SK-N-SH (cell line): ENCODE measurements at regions not wholly inside any gene's neighbourhood (a gene's known extent, or its start where the extent isn't known, plus 50 kb on each side); places are given as distances from the start of the nearest gene placed in this dataset.
A peak's percentile ranks its signal among the peaks of the same experiment; 100 is the strongest.

Experiments
- CTCF ChIA-PET: fragments of 300-600, 350-600 bp; formaldehyde crosslinking; extraction: SDS; loops from one replicate; lab custom pipeline; 2021; lab: Yijun Ruan, JAX
- POLR2A ChIA-PET: fragments of 350-600 bp; sonication (Branson Sonifier 250); formaldehyde crosslinking; extraction: SDS; loops from one replicate; lab custom pipeline; 2020; ENCODE audit warnings: antibody characterized with exemption, inconsistent platforms; lab: Yijun Ruan, JAX
- DNase-seq: peaks from one replicate; pipeline ENCODE4 v3.0.0; 2012
- H2AFZ ChIP-seq: fragments of 200-600 bp; sonication (generic); 2 replicates; pipeline ENCODE4 v1.8.1; 2016; ENCODE audit warnings: antibody characterized with exemption, mild to moderate bottlenecking, low read depth
- H3F3A ChIP-seq: fragments of 200-600 bp; sonication (generic); replicated peaks from 2 replicates; pipeline ENCODE3; 2016; ENCODE audit warnings: antibody characterized with exemption, mild to moderate bottlenecking; ENCODE audit not compliant: insufficient read depth
- H3K27ac ChIP-seq, 2 experiments: fragments of 200-500 bp in 1 of 2; fragments of 200-600 bp in 1 of 2; sonication (Bioruptor generic) in 1 of 2; sonication (generic), shearing (Covaris generic) in 1 of 2; 2 replicates each; pipeline versions ENCODE4 v1.5.1 to v1.6.1; 2014 to 2016; ENCODE audit warnings: low read depth in 2 of 2, inconsistent platforms in 1 of 2, low read length in 1 of 2, mild to moderate bottlenecking in 1 of 2, mixed read lengths in 1 of 2
- H3K27me3 ChIP-seq: fragments of 200-600 bp; sonication (generic), shearing (Covaris generic); 2 replicates; pipeline ENCODE4 v1.6.1; 2016; ENCODE audit warnings: mixed run types; ENCODE audit not compliant: insufficient read depth
- H3K36me3 ChIP-seq, 2 experiments: fragments of 200-500 bp in 1 of 2; fragments of 200-600 bp in 1 of 2; sonication (Bioruptor generic) in 1 of 2; sonication (generic) in 1 of 2; replicated peaks in 1 of 2; 2 replicates each; pipeline versions ENCODE3 to v1.5.1; 2014 to 2016; ENCODE audit warnings: low read length in 1 of 2, mild to moderate bottlenecking in 1 of 2; ENCODE audit not compliant: insufficient read depth in 2 of 2, control insufficient read depth in 1 of 2
- H3K4me1 ChIP-seq, 2 experiments: fragments of 200-500 bp in 1 of 2; fragments of 200-600 bp in 1 of 2; sonication (Bioruptor generic) in 1 of 2; sonication (generic), shearing (Covaris generic) in 1 of 2; 2 replicates each; pipeline versions ENCODE4 v1.5.1 to v1.6.1; 2014 to 2016; ENCODE audit warnings: low read depth in 1 of 2, low read length in 1 of 2, mixed run types in 1 of 2; ENCODE audit not compliant: insufficient read depth in 2 of 2, control insufficient read depth in 1 of 2
- H3K4me2 ChIP-seq: fragments of 200-600 bp; sonication (generic), shearing (Covaris generic); 2 replicates; pipeline ENCODE4 v1.6.1; 2017; ENCODE audit warnings: mixed run types
- H3K4me3 ChIP-seq, 2 experiments: fragments of 200-500 bp in 1 of 2; fragments of 200-600 bp in 1 of 2; sonication (Bioruptor generic) in 1 of 2; sonication (generic), shearing (Covaris generic) in 1 of 2; 2 replicates each; pipeline versions ENCODE4 v1.5.1 to v1.8.1; 2014 to 2016; ENCODE audit warnings: low read depth in 2 of 2, inconsistent platforms in 1 of 2, low read length in 1 of 2, mild to moderate bottlenecking in 1 of 2, mixed read lengths in 1 of 2, moderate library complexity in 1 of 2
- H3K79me2 ChIP-seq: fragments of 200-600 bp; sonication (generic); 2 replicates; pipeline ENCODE4 v1.8.1; 2017; ENCODE audit warnings: mild to moderate bottlenecking; ENCODE audit not compliant: insufficient read depth
- H3K9ac ChIP-seq: fragments of 200-600 bp; sonication (generic); 2 replicates; pipeline ENCODE4 v1.6.1; 2017; ENCODE audit warnings: mixed run types
- H3K9me2 ChIP-seq: fragments of 200-600 bp; sonication (generic); 2 replicates; pipeline ENCODE4 v1.6.1; 2017; ENCODE audit warnings: mixed run types
- H3K9me3 ChIP-seq: fragments of 200-600 bp; sonication (generic); 2 replicates; pipeline ENCODE4 v1.6.1; 2017; ENCODE audit warnings: mixed run types, mild to moderate bottlenecking, moderate library complexity
- H4K20me1 ChIP-seq: fragments of 200-600 bp; sonication (generic); 2 replicates; pipeline ENCODE4 v1.6.1; 2017; ENCODE audit warnings: mild to moderate bottlenecking, mixed run types; ENCODE audit not compliant: insufficient read depth
- CHD2 ChIP-seq: fragments of 150-350 bp; IDR thresholded peaks from 2 replicates; pipeline ENCODE4 v1.6.1; 2018; ENCODE audit warnings: low read length; ENCODE audit not compliant: partially characterized antibody
- CTCF ChIP-seq: fragments of 200-600 bp; sonication (generic); IDR thresholded peaks from 2 replicates; pipeline ENCODE4 v1.6.1; 2017; ENCODE audit warnings: antibody characterized with exemption, mild to moderate bottlenecking, moderate library complexity
- ELF1 ChIP-seq: IDR thresholded peaks from 2 replicates; pipeline ENCODE4 v1.4.0; 2012
- EP300 ChIP-seq, 2 experiments: IDR thresholded peaks; 2 replicates each; pipeline versions ENCODE4 v1.4.0 to v1.6.1; 2012; ENCODE audit warnings: borderline replicate concordance in 1 of 2, low read depth in 1 of 2, low read length in 1 of 2
- FOSL2 ChIP-seq: IDR thresholded peaks from 2 replicates; pipeline ENCODE4 v1.4.0; 2012; ENCODE audit warnings: low read depth, mild to moderate bottlenecking, moderate library complexity, borderline replicate concordance
- FOXJ3 ChIP-seq: sonication (generic); formaldehyde crosslinking; IDR thresholded peaks from 2 replicates; pipeline ENCODE4 v1.5.1; 2020; ENCODE audit warnings: mild to moderate bottlenecking, missing genetic modification reagents
- FOXM1 ChIP-seq: IDR thresholded peaks from 2 replicates; pipeline ENCODE4 v1.4.0; 2012; ENCODE audit warnings: low read depth, mild to moderate bottlenecking
- GABPA ChIP-seq: IDR thresholded peaks from 2 replicates; pipeline ENCODE4 v1.4.0; 2012; ENCODE audit warnings: low read depth, mild to moderate bottlenecking
- GATA2 ChIP-seq: sonication (generic); formaldehyde crosslinking; IDR thresholded peaks from 2 replicates; pipeline ENCODE4 v1.5.0; 2020; ENCODE audit warnings: mild to moderate bottlenecking, missing genetic modification reagents
- JUND ChIP-seq: IDR thresholded peaks from 2 replicates; pipeline ENCODE4 v1.4.0; 2012
- MAX ChIP-seq: IDR thresholded peaks from 2 replicates; pipeline ENCODE4 v1.4.0; 2012; ENCODE audit warnings: low read depth
- MEF2A ChIP-seq: IDR thresholded peaks from 2 replicates; pipeline ENCODE4 v1.4.0; 2012; ENCODE audit warnings: low read depth, borderline replicate concordance
- MXI1 ChIP-seq: IDR thresholded peaks from 2 replicates; pipeline ENCODE4 v1.6.1; 2012; ENCODE audit warnings: mild to moderate bottlenecking, low read depth, low read length, improper control_type of control experiment
- NFIC ChIP-seq: IDR thresholded peaks from 2 replicates; pipeline ENCODE4 v1.4.0; 2012; ENCODE audit warnings: borderline replicate concordance
- PBX3 ChIP-seq: IDR thresholded peaks from 2 replicates; pipeline ENCODE4; 2012
- RCOR1 ChIP-seq: fragments of 150-350 bp; IDR thresholded peaks from 2 replicates; pipeline ENCODE4 v1.6.1; 2017; ENCODE audit warnings: antibody characterized with exemption, low read length
- REST ChIP-seq: IDR thresholded peaks from 2 replicates; pipeline ENCODE4 v1.6.1; 2012; ENCODE audit warnings: mild to moderate bottlenecking, low read depth, low read length, moderate library complexity
- RFX5 ChIP-seq: IDR thresholded peaks from 2 replicates; pipeline ENCODE4 v1.6.1; 2012; ENCODE audit warnings: mild to moderate bottlenecking, improper control_type of control experiment, low read length
- RXRA ChIP-seq: IDR thresholded peaks from 2 replicates; pipeline ENCODE4 v1.4.0; 2012; ENCODE audit warnings: low read depth, mild to moderate bottlenecking, borderline replicate concordance
- SIN3A ChIP-seq: IDR thresholded peaks from 2 replicates; pipeline ENCODE4 v1.6.1; 2012; ENCODE audit warnings: low read depth, mild to moderate bottlenecking, low read length, moderate library complexity, borderline replicate concordance
- WGBS: methylation state at CpG from one replicate; pipeline ENCODE4 v1.1.6; 2017; ENCODE audit warnings: low lambda C conversion rate; 5-methylcytosine and 5-hydroxymethylcytosine counted together

DNA sequence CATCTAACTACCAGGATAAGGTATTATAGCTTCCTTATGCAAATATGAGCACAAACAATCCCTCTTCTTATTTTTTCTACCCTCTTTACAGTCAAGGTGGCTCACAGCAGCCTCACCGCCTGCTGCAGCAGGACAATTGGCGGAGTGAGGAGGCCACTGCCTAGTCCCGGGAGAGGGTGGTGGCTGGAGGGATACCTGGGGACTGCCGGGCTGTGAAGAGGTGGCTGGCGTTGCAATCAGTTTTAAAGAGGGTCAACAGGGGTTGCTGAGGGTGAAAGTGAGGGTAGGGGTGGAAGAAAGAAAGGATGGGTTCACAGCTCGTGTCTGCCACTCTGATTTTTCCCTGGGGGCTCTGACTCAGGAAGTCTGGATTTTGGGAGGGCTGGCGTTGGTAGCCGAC is 105.1 kb upstream of the SLC6A6 start:
- DNase-seq = no peak
- Histone ChIP-seq H2AFZ (no peak overlapping the region), H3K9me2 (no peaks in the 10 kb centered on the region), H3F3A (no peaks in the 10 kb centered on the region), H3K9ac (no peak overlapping the region), H3K9me3 (no peaks in the 10 kb centered on the region), H3K27ac (no peak overlapping the region), H3K4me2 (no peak overlapping the region), H4K20me1 (no peaks in the 10 kb centered on the region), H3K27me3 (no peaks in the 10 kb centered on the region; the same call in 1 of the 2 replicates), H3K79me2 (no peaks in the 10 kb centered on the region), H3K4me3 (no peak overlapping the region), H3K4me1 (no peaks in the 10 kb centered on the region; a peak in 1 of 4 replicates), H3K36me3 (no peaks in the 10 kb centered on the region)
- TF ChIP-seq MXI1 = no peak
- TF ChIP-seq MEF2A = no peak
- no peak for TF ChIP-seq CTCF
- TF ChIP-seq PBX3 = no peak
- no peak for TF ChIP-seq RFX5
- no peak for TF ChIP-seq RCOR1
- TF ChIP-seq RXRA = no peak
- TF ChIP-seq FOSL2 = no peak
- TF ChIP-seq SIN3A = no peak
- TF ChIP-seq JUND = no peak
- no peak for TF ChIP-seq MAX
- TF ChIP-seq ELF1 = no peak
- no peak for TF ChIP-seq FOXM1
- TF ChIP-seq GABPA = no peak
- no peak for TF ChIP-seq NFIC
- no peak for TF ChIP-seq GATA2 (CRISPR knock-in tag)
- ChIA-PET POLR2A (no interaction called here), CTCF (no interaction called here)
- 76% methylated on average over 7 of the region's 8 CpGs for WGBS

DNA sequence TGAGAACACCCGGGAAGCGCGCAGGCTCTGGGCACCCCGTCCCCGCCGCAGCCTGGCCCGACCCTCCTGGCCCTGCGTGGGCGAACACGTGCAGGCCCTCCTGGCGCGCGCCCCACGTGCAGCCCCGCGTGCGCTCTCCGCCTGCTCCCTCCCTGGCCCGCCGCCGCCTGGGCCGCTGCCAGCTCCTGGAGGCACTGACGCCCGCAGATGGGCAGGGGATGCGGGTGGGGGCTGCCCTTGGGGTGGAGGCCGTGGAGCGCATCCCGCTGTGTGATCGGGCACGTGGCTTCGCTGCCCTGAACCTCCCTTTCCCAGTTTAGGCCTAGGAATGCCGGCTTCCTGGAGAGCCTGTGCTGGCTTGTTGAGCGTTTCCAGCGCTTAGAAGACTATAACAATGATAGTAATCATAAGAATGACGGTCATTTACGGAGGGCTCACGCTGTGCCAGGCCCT is 104.6 kb upstream of the SLC6A6 start:
- Histone ChIP-seq H3F3A (no peaks in the 10 kb centered on the region), H3K79me2 (no peaks in the 10 kb centered on the region), H3K27me3 (no peaks in the 10 kb centered on the region; the same call in 1 of the 2 replicates), H3K27ac (no peak overlapping the region), H3K9me3 (no peaks in the 10 kb centered on the region), H3K9ac (no peak overlapping the region), H3K4me2 (no peak overlapping the region), H3K9me2 (no peaks in the 10 kb centered on the region), H4K20me1 (no peaks in the 10 kb centered on the region), H3K36me3 (no peaks in the 10 kb centered on the region), H2AFZ (no peak overlapping the region), H3K4me1 (no peaks in the 10 kb centered on the region; a peak in 1 of 4 replicates), H3K4me3 (no peak overlapping the region)
- 85% methylated on average over 36 of the region's 37 CpGs for WGBS
- ChIA-PET POLR2A (no interaction called here), CTCF (no interaction called here)
- peak; percentile 40 for DNase-seq
- TF ChIP-seq PBX3 = no peak
- TF ChIP-seq MEF2A = no peak
- no peak for TF ChIP-seq FOXJ3
- TF ChIP-seq REST = no peak
- TF ChIP-seq NFIC = no peak
- TF ChIP-seq CHD2 = no peak
- no peak for TF ChIP-seq MXI1
- TF ChIP-seq RXRA = no peak
- TF ChIP-seq EP300 (IDR thresholded peaks at IDR 0.05; ENCODE audit: borderline replicate concordance in 1 of 2, low read depth in 1 of 2, low read length in 1 of 2) = no peak
